ENCODE measurements at regions not wholly inside any gene's neighbourhood (a gene's known extent, or its start where the extent isn't known, plus 50 kb on each side); places are given as distances from the start of the nearest gene placed in this dataset.
"Not testable (repeated sequence)": the region's sequence is repeated elsewhere in the genome, so short reads cannot be mapped to it uniquely, and the experiment has no call there.

- TF ChIP-seq, protein P1, sequence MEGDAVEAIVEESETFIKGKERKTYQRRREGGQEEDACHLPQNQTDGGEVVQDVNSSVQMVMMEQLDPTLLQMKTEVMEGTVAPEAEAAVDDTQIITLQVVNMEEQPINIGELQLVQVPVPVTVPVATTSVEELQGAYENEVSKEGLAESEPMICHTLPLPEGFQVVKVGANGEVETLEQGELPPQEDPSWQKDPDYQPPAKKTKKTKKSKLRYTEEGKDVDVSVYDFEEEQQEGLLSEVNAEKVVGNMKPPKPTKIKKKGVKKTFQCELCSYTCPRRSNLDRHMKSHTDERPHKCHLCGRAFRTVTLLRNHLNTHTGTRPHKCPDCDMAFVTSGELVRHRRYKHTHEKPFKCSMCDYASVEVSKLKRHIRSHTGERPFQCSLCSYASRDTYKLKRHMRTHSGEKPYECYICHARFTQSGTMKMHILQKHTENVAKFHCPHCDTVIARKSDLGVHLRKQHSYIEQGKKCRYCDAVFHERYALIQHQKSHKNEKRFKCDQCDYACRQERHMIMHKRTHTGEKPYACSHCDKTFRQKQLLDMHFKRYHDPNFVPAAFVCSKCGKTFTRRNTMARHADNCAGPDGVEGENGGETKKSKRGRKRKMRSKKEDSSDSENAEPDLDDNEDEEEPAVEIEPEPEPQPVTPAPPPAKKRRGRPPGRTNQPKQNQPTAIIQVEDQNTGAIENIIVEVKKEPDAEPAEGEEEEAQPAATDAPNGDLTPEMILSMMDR (IDR thresholded peaks at IDR 0.05): not testable (repeated sequence)
- not testable (repeated sequence) for TF ChIP-seq EZH2phosphoT487 (IDR thresholded peaks at IDR 0.05)
Measured at GRCh38 chr5:58161889-58162288, 298.0 kb downstream of the PLK2 start.
